Pancreas (tissue), 10 donors: ENCODE measurements at regions not wholly inside any gene's neighbourhood (a gene's known extent, or its start where the extent isn't known, plus 50 kb on each side); places are given as distances from the start of the nearest gene placed in this dataset.

Experiments
- ATAC-seq, 4 donors: fragments of 200-7000 bp; cut with Tn5 transposase; one replicate each; pipeline versions ENCODE4 v1.8.0 to v1.9.1; 2020; ENCODE audit warnings: mild to moderate bottlenecking in 4 of 4, moderate library complexity in 4 of 4
- DNase-seq, 6 donors: peaks; one replicate each; pipeline ENCODE4 v3.0.0-alpha.2; 2020
- FAIRE-seq: peaks from 2 replicates; lab custom pipeline; 2012; peaks lifted over from hg19 to GRCh38; lab: Jason Lieb, UNC
- H3K27ac ChIP-seq, 4 donors: fragments of 200-600 bp; sonication (generic); 1 replicate in 3 of 4; 2 replicates in 1 of 4; pipeline versions ENCODE4 v1.5.0 to v1.8.0; 2020
- H3K27me3 ChIP-seq, 4 donors: fragments of 200-600 bp; one replicate each; pipeline ENCODE4 v1.8.0; 2021
- H3K36me3 ChIP-seq, 3 donors: fragments of 200-600 bp; sonication (generic) in 1 of 3; one replicate each; pipeline versions ENCODE4 v1.5.0 to v1.8.0; 2020 to 2021
- H3K4me1 ChIP-seq, 3 donors: fragments of 200-600 bp; one replicate each; pipeline ENCODE4 v1.8.0; 2021
- H3K4me3 ChIP-seq, 4 donors: fragments of 200-600 bp; sonication (generic) in 2 of 4; one replicate each; pipeline versions ENCODE4 v1.5.0 to v1.8.0; 2020 to 2021
- H3K9me3 ChIP-seq, 4 donors: fragments of 200-600 bp; one replicate each; pipeline ENCODE4 v1.8.0; 2021
- CTCF ChIP-seq, 4 donors: fragments of 200-600 bp; sonication (generic) in 3 of 4; IDR thresholded peaks; one replicate each; pipeline versions ENCODE4 v1.5.0 to v1.8.0; 2021; ENCODE audit warnings: antibody characterized with exemption in 4 of 4
- WGBS, 2 donors: extraction: QIAGEN DNeasy Blood & Tissue Kit; methylation state at CpG; one replicate each; pipeline ENCODE4 v1.1.7; 2013; 5-methylcytosine and 5-hydroxymethylcytosine counted together
- intact Hi-C, 3 donors: fragments of 100-400 bp; cut with DNase I; formaldehyde crosslinking; loops; one replicate each; pipeline versions ENCODE4 v1.11.1 to v1.14.2; 2022
- donor health status: healthy with polysubstance abuse.
- donor health status: DM: no; HTN: no; CAD: no; lungs with moderate emphysema.
- donor health status: DM: no; HTN: no; CAD: no.
- donor health status: control.
- donor health status: control.
- donor health status: Bipolar disorder and iron deficiency.
- donor health status: DM: yes; HTN: yes; CAD: no.
- donor health status: DM: no; HTN: no; CAD: no.
- donor health status: DM: no; HTN: no; CAD: no.
- donor health status: DM: yes; HTN: yes; CAD: no.

- TF ChIP-seq CTCF (IDR thresholded peaks at IDR 0.05), result no peak
- FAIRE-seq, result no peak
- Histone ChIP-seq H3K4me1 (no peaks in the 10 kb centered on the region), H3K36me3 (no peaks in the 10 kb centered on the region), H3K27me3 (no peaks in the 10 kb centered on the region), H3K4me3 (no peak overlapping the region), H3K9me3 (no peaks in the 10 kb centered on the region), H3K27ac (no peak overlapping the region)
- no peak for ATAC-seq
- intact Hi-C loops, result no loop called here
- no peak for DNase-seq
- 72 to 82% methylated on average over 14 of the region's 14 CpGs for WGBS, 2 donors
Observed at GRCh38 chr11:97854877-97855276, 1165.9 kb upstream of the CNTN5 start.

GRCh38 chr11:97856666-97857065 lies 1164.1 kb upstream of the CNTN5 start:
- Histone ChIP-seq H3K27me3 (no peaks in the 10 kb centered on the region), H3K27ac (no peak overlapping the region), H3K36me3 (no peaks in the 10 kb centered on the region), H3K4me3 (no peak overlapping the region), H3K9me3 (no peaks in the 10 kb centered on the region), H3K4me1 (no peaks in the 10 kb centered on the region)
- ATAC-seq, result no peak
- DNase-seq, result no peak
- no peak for FAIRE-seq
- 25 to 29% methylated on average over 2 of the region's 2 CpGs for WGBS, 2 donors
- no peak for TF ChIP-seq CTCF (IDR thresholded peaks at IDR 0.05)
- intact Hi-C loops, result no loop called here

GRCh38 chr11:97860237-97860636 lies 1160.5 kb upstream of the CNTN5 start:
- no peaks in the 10 kb centered on the region for H3K27me3 ChIP-seq
- no peak overlapping the region for H3K27ac ChIP-seq
- ATAC-seq (no peak), FAIRE-seq (no peak), DNase-seq (no peak)
- no peak overlapping the region for H3K4me3 ChIP-seq
- H3K9me3 ChIP-seq, result no peaks in the 10 kb centered on the region
- WGBS, 2 donors, result 33 to 67% methylated on average over 1 of the region's 1 CpG
- intact Hi-C loops, result no loop called here
- no peak for TF ChIP-seq CTCF (IDR thresholded peaks at IDR 0.05)
- H3K36me3 ChIP-seq, result no peaks in the 10 kb centered on the region
- no peaks in the 10 kb centered on the region for H3K4me1 ChIP-seq

- DNase-seq (no peak), FAIRE-seq (no peak), ATAC-seq (no peak)
- Histone ChIP-seq H3K4me1 (no peaks in the 10 kb centered on the region), H3K4me3 (no peak overlapping the region), H3K9me3 (no peaks in the 10 kb centered on the region), H3K27me3 (no peaks in the 10 kb centered on the region), H3K36me3 (no peaks in the 10 kb centered on the region), H3K27ac (no peak overlapping the region)
- 42 to 62% methylated on average over 4 of the region's 4 CpGs for WGBS, 2 donors
- no peak for TF ChIP-seq CTCF (IDR thresholded peaks at IDR 0.05)
- intact Hi-C loops, result no loop called here
Observed at GRCh38 chr11:97862021-97862420, 1158.7 kb upstream of the CNTN5 start.

- intact Hi-C loops, result no loop called here
- TF ChIP-seq CTCF (IDR thresholded peaks at IDR 0.05), result no peak
Observed at GRCh38 chr11:97865424-97866012, 1155.2 kb upstream of the CNTN5 start.

More at GRCh38 chr11:97865424-97866012, 1155.2 kb upstream of the CNTN5 start:
- H3K4me3 ChIP-seq, result no peak overlapping the region
- no peak overlapping the region for H3K27ac ChIP-seq
- DNase-seq (no peak), FAIRE-seq (no peak), ATAC-seq (no peak)
- no peaks in the 10 kb centered on the region for H3K9me3 ChIP-seq
- H3K36me3 ChIP-seq, result no peaks in the 10 kb centered on the region
- no peaks in the 10 kb centered on the region for H3K4me1 ChIP-seq
- 40 to 50% methylated on average over 3 of the region's 3 CpGs for WGBS, 2 donors
- H3K27me3 ChIP-seq, result no peaks in the 10 kb centered on the region
